Activated gamma-delta T cell treated with anti-CD3 and anti-CD28 coated beads, Interleukin-2, amount 50 U/mL, for 16 hours (primary cell): ENCODE measurements at regions not wholly inside any gene's neighbourhood (a gene's known extent, or its start where the extent isn't known, plus 50 kb on each side); places are given as distances from the start of the nearest gene placed in this dataset.
"Not testable (repeated sequence)": the region's sequence is repeated elsewhere in the genome, so short reads cannot be mapped to it uniquely, and the experiment has no call there.

Source experiments
- DNase-seq: peaks from one replicate; pipeline ENCODE4 v3.0.0-alpha.2; 2020; ENCODE audit warnings: low read depth

GRCh38 chr3:112736805-112737566 lies 96.0 kb upstream of the CCDC80 start:
- DNase-seq: no peak

GRCh38 chr3:112736386-112736785 lies 95.4 kb upstream of the CCDC80 start:
- DNase-seq: no peak

GRCh38 chr3:112735926-112736325 lies 95.0 kb upstream of the CCDC80 start:
- DNase-seq: no peak

- peak; percentile 45 for DNase-seq
These were observed 93.9 kb upstream of the CCDC80 start for GRCh38 chr3:112734736-112735350.

GRCh38 chr3:112734171-112734570 lies 93.2 kb upstream of the CCDC80 start:
- no peak for DNase-seq

GRCh38 chr3:112730210-112730609 lies 89.3 kb upstream of the CCDC80 start:
- no peak for DNase-seq

- no peak for DNase-seq
These were observed 80.3 kb upstream of the CCDC80 start for GRCh38 chr3:112721231-112721630.

GRCh38 chr3:112718967-112719366 lies 78.0 kb upstream of the CCDC80 start:
- no peak for DNase-seq

- no peak for DNase-seq
These were observed 77.6 kb upstream of the CCDC80 start for GRCh38 chr3:112718516-112718915.

- no peak for DNase-seq
These were observed 69.0 kb upstream of the CCDC80 start for GRCh38 chr3:112709911-112710310.

GRCh38 chr3:112699436-112699978 lies 58.6 kb upstream of the CCDC80 start:
- no peak for DNase-seq

- not testable (repeated sequence) for DNase-seq
These were observed 57.5 kb upstream of the CCDC80 start for GRCh38 chr3:112698442-112698841.

- not testable (repeated sequence) for DNase-seq
These were observed 55.3 kb upstream of the CCDC80 start for GRCh38 chr3:112696244-112696643.

GRCh38 chr3:112695377-112696108 lies 54.6 kb upstream of the CCDC80 start:
- DNase-seq: not testable (repeated sequence)

GRCh38 chr3:112694906-112695305 lies 54.0 kb upstream of the CCDC80 start:
- not testable (repeated sequence) for DNase-seq

- no peak for DNase-seq
These were observed 52.2 kb upstream of the CCDC80 start for GRCh38 chr3:112693186-112693585.
